Tibial artery (tissue), 4 donors: ENCODE measurements at regions not wholly inside any gene's neighbourhood (a gene's known extent, or its start where the extent isn't known, plus 50 kb on each side); places are given as distances from the start of the nearest gene placed in this dataset.

Experiments
- DNase-seq, 2 donors: peaks; one replicate each; pipeline ENCODE4 v3.0.0-alpha.2; 2019
- H3K27ac ChIP-seq, 2 donors: fragments of 200-600 bp; sonication (generic) in 1 of 2; 1 replicate in 1 of 2; 2 replicates in 1 of 2; pipeline ENCODE4 v1.5.1; 2018 to 2019; ENCODE audit warnings: mild to moderate bottlenecking in 1 of 2
- H3K27me3 ChIP-seq, 2 donors: fragments of 200-600 bp; sonication (generic) in 1 of 2; one replicate each; pipeline versions ENCODE4 v1.5.1 to v1.6.0; 2016 to 2019
- H3K36me3 ChIP-seq, 3 donors: fragments of 200-600 bp; sonication (generic) in 2 of 3; one replicate each; pipeline ENCODE4 v1.5.1; 2016 to 2019; ENCODE audit warnings: mild to moderate bottlenecking in 2 of 3
- H3K4me1 ChIP-seq, 4 donors: fragments of 200-600 bp; sonication (generic) in 2 of 4; 1 replicate in 3 of 4; 2 replicates in 1 of 4; pipeline ENCODE4 v1.5.1; 2016 to 2019
- H3K4me3 ChIP-seq, 2 donors: fragments of 200-600 bp; sonication (generic) in 1 of 2; 1 replicate in 1 of 2; 2 replicates in 1 of 2; pipeline ENCODE4 v1.5.1; 2018 to 2019; ENCODE audit warnings: mild to moderate bottlenecking in 2 of 2
- H3K9me3 ChIP-seq, 3 donors: fragments of 200-600 bp; sonication (generic) in 1 of 3; one replicate each; pipeline ENCODE4 v1.5.1; 2016 to 2019
- intact Hi-C: fragments of 100-400 bp; cut with DNase I; formaldehyde crosslinking; loops from one replicate; pipeline ENCODE4 v1.15.0; 2023; ENCODE audit warnings: low total_unique reads
- TF ChIP-seq, protein P1 (sequence below), 2 experiments: fragments of 200-600 bp in 1 of 2; fragments of 450-650 bp in 1 of 2; IDR thresholded peaks; one replicate each; pipeline ENCODE4 v1.5.1; 2017 to 2019; ENCODE audit warnings: antibody characterized with exemption in 2 of 2, mild to moderate bottlenecking in 1 of 2, moderate library complexity in 1 of 2

DNA sequence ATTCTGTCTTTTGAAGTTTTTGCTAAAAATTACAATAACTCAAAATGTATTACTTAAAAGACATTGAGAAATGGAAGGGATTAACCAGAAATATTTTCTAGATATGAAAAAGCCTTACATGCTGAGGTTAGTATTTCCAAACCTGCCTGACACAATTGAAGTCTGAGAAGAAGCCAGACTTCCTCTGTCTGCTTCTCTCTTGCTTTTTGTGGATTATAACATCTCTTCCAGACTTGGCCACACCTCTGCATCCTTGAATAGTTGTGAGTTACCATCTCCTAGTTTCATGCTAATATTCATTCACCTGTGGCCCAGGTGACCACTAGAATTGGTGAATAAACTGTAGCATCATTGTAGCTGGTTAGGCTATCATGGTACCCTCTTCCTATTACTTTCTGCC lies 497.6 kb downstream of the SLC16A7 start:
- Histone ChIP-seq H3K9me3 (peaks cover 0 to 2% (median 0%) of the 10 kb centered on the region in 3 donors), H3K27me3 (no peaks in the 10 kb centered on the region)

DNA sequence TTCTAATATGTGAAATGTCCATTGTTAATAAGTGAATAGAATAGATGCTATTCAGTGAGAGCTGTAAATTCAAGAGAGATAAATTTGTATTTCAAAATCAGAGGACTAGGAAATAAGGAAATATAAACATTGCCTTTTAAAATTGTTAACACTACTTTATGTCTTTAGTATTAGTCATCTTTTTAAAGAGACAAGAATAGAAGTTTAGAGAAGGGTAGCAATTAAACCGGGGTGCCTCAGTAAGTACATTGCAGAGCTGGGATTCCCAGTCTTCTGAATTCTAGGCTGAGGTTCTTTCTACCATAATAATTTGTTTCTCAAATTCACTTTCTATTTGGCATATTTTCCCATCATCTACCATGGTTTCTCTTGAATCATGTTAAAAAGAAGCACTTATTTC lies 498.6 kb downstream of the SLC16A7 start:
- H3K27me3 ChIP-seq = no peaks in the 10 kb centered on the region
- no peak overlapping the region for H3K27ac ChIP-seq
- DNase-seq = no peak
- intact Hi-C loops = no loop called here
- no peak overlapping the region for H3K4me3 ChIP-seq
- no peaks in the 10 kb centered on the region for H3K4me1 ChIP-seq
- H3K36me3 ChIP-seq = no peaks in the 10 kb centered on the region
- TF ChIP-seq, protein P1, sequence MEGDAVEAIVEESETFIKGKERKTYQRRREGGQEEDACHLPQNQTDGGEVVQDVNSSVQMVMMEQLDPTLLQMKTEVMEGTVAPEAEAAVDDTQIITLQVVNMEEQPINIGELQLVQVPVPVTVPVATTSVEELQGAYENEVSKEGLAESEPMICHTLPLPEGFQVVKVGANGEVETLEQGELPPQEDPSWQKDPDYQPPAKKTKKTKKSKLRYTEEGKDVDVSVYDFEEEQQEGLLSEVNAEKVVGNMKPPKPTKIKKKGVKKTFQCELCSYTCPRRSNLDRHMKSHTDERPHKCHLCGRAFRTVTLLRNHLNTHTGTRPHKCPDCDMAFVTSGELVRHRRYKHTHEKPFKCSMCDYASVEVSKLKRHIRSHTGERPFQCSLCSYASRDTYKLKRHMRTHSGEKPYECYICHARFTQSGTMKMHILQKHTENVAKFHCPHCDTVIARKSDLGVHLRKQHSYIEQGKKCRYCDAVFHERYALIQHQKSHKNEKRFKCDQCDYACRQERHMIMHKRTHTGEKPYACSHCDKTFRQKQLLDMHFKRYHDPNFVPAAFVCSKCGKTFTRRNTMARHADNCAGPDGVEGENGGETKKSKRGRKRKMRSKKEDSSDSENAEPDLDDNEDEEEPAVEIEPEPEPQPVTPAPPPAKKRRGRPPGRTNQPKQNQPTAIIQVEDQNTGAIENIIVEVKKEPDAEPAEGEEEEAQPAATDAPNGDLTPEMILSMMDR (IDR thresholded peaks at IDR 0.05) = no peak
- H3K9me3 ChIP-seq = peaks cover 0 to 12% (median 4%) of the 10 kb centered on the region in 3 donors

More for the DNA sequence above, 497.6 kb downstream of the SLC16A7 start:
- TF ChIP-seq, protein P1 (IDR thresholded peaks at IDR 0.05) = no peak
- H3K27ac ChIP-seq = no peak overlapping the region
- H3K4me3 ChIP-seq = no peak overlapping the region
- DNase-seq = no peak
- intact Hi-C loops = no loop called here
- H3K36me3 ChIP-seq = no peaks in the 10 kb centered on the region
- no peaks in the 10 kb centered on the region for H3K4me1 ChIP-seq

DNA sequence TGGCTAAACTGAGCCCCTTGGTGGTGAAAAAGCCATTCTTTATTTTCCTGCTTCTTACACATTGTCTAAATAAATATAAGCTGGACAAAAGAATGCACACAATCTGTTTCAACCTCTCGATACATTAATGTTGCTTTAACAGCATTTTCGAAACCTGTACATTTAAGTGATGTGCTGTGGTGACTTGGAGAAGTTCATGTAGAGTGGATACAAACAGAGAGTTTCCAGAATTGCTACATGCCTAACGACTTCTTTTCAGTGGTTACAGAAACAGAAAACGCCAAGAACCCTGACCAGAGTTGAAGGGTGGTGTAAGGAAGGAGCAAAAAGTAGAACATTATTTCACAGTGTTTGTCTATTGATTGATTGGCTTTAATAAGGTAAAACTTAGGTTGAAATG lies 500.9 kb downstream of the SLC16A7 start:
- TF ChIP-seq, protein P1 (IDR thresholded peaks at IDR 0.05) = no peak
- no peak overlapping the region for H3K27ac ChIP-seq
- intact Hi-C loops = no loop called here
- no peak for DNase-seq
- H3K36me3 ChIP-seq = no peaks in the 10 kb centered on the region
- no peaks in the 10 kb centered on the region for H3K4me1 ChIP-seq
- peaks cover 0 to 19% (median 4%) of the 10 kb centered on the region in 3 donors for H3K9me3 ChIP-seq
- H3K27me3 ChIP-seq = no peaks in the 10 kb centered on the region
- H3K4me3 ChIP-seq = no peak overlapping the region

DNA sequence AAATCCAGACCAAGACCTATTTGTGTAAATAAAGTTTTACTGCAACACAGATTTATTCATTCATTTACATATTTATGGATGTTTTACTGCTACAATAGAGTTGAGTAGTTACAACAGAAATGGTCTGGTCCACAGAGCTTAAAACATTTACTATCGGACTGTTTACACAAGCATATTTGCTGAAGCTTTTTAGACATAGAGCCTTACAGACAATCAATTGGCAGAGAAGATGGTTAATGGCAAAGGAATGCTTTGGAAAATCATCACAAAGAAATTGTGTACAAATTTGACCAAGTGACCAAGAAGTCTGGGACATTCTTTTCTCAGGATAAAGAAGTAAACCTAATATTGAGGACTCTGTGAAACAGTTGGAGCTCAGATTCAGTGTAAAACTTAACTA lies 504.3 kb downstream of the SLC16A7 start:
- peaks cover 0 to 19% (median 4%) of the 10 kb centered on the region in 3 donors for H3K9me3 ChIP-seq
- no peak overlapping the region for H3K27ac ChIP-seq
- no peaks in the 10 kb centered on the region for H3K36me3 ChIP-seq
- DNase-seq = no peak
- TF ChIP-seq, protein P1 (IDR thresholded peaks at IDR 0.05) = no peak
- H3K27me3 ChIP-seq = no peaks in the 10 kb centered on the region
- intact Hi-C loops = no loop called here
- H3K4me1 ChIP-seq = no peaks in the 10 kb centered on the region
- H3K4me3 ChIP-seq = no peak overlapping the region

DNA sequence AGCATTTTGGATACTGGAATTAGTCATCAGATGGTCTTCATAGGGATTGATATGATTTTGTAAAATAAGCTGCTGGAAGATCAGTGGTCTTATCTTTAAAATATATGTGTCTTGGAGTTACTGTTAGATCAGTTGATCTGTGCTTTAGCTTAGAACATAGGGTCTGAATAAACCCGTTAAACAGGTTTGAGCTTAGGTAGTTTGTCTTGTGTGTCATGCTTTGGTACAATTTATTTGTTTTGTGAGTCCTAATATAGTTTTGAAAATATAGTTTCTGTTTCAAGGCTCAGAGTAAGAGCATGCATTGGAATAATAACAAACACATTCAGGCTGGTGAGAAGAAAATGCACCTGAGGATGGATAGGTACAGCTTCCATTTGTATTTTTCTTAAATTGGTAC lies 505.0 kb downstream of the SLC16A7 start:
- intact Hi-C loops = no loop called here
- H3K4me1 ChIP-seq = no peaks in the 10 kb centered on the region
- no peak for DNase-seq
- TF ChIP-seq, protein P1 (IDR thresholded peaks at IDR 0.05) = no peak
- H3K9me3 ChIP-seq = peaks cover 0 to 19% (median 4%) of the 10 kb centered on the region in 3 donors
- no peaks in the 10 kb centered on the region for H3K36me3 ChIP-seq
- H3K27me3 ChIP-seq = no peaks in the 10 kb centered on the region
- no peak overlapping the region for H3K27ac ChIP-seq
- H3K4me3 ChIP-seq = no peak overlapping the region

DNA sequence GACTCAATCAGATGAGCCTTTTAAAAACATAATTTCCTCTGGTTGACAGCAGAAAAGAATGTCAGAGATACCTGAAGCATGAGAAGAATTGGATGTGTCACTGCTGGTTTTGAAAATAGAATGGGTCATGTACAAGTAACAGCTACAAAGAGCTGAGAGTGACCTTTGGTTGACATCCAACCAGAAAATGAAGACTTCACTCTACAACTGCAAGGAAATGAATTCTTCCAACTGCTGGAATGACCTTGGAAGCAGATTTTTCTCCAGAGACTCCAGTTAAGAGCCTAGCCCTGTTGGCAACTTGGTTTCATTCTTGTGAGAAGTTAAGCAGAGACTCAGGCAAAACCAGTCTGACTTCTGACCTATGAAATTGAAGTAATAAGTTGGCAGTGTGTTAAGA lies 505.9 kb downstream of the SLC16A7 start:
- H3K4me1 ChIP-seq = no peaks in the 10 kb centered on the region
- no peak for DNase-seq
- H3K27ac ChIP-seq = no peak overlapping the region
- TF ChIP-seq, protein P1 (IDR thresholded peaks at IDR 0.05) = no peak
- H3K36me3 ChIP-seq = no peaks in the 10 kb centered on the region
- peaks cover 0 to 19% (median 4%) of the 10 kb centered on the region in 3 donors for H3K9me3 ChIP-seq
- H3K27me3 ChIP-seq = no peaks in the 10 kb centered on the region
- intact Hi-C loops = no loop called here
- H3K4me3 ChIP-seq = no peak overlapping the region
